Spleen (tissue), 11 donors: ENCODE measurements at regions not wholly inside any gene's neighbourhood (a gene's known extent, or its start where the extent isn't known, plus 50 kb on each side); places are given as distances from the start of the nearest gene placed in this dataset.
"Not testable (repeated sequence)": the region's sequence is repeated elsewhere in the genome, so short reads cannot be mapped to it uniquely, and the experiment has no call there.

Source experiments
- DNase-seq: peaks from one replicate; pipeline ENCODE4 v3.0.0-alpha.2; 2020
- H3K27ac ChIP-seq, 8 donors: fragments of 200-600 bp; sonication (generic) in 7 of 8; 1 replicate in 4 of 8; 2 replicates in 4 of 8; pipeline versions ENCODE4 v1.5.0 to v1.8.0; 2016 to 2021; ENCODE audit warnings: inconsistent platforms in 4 of 8, mild to moderate bottlenecking in 4 of 8, moderate library complexity in 1 of 8
- H3K27me3 ChIP-seq, 7 donors: fragments of 200-600 bp; sonication (generic) in 6 of 7; replicated peaks in 1 of 7; 1 replicate in 4 of 7; 2 replicates in 3 of 7; pipeline versions ENCODE4 v1.5.0 to v1.8.0; 2016 to 2021; ENCODE audit warnings: inconsistent platforms in 3 of 7, mild to moderate bottlenecking in 1 of 7
- H3K36me3 ChIP-seq, 6 donors: fragments of 200-600 bp; sonication (generic) in 5 of 6; 1 replicate in 4 of 6; 2 replicates in 2 of 6; pipeline versions ENCODE4 v1.5.0 to v1.8.0; 2016 to 2021; ENCODE audit warnings: inconsistent platforms in 2 of 6
- H3K4me1 ChIP-seq, 6 donors: fragments of 200-600 bp; sonication (generic) in 5 of 6; 1 replicate in 3 of 6; 2 replicates in 3 of 6; pipeline versions ENCODE4 v1.5.0 to v1.8.0; 2016 to 2021; ENCODE audit warnings: inconsistent platforms in 3 of 6
- H3K4me3 ChIP-seq, 8 donors: fragments of 200-600 bp; sonication (generic) in 7 of 8; 1 replicate in 4 of 8; 2 replicates in 4 of 8; pipeline versions ENCODE4 v1.5.0 to v1.8.0; 2016 to 2021; ENCODE audit warnings: inconsistent platforms in 4 of 8, mild to moderate bottlenecking in 4 of 8, moderate library complexity in 2 of 8
- H3K9me3 ChIP-seq, 8 donors: fragments of 200-600 bp; sonication (generic) in 7 of 8; 1 replicate in 4 of 8; 2 replicates in 4 of 8; pipeline versions ENCODE4 v1.5.0 to v1.8.0; 2016 to 2021; ENCODE audit warnings: inconsistent platforms in 4 of 8
- CTCF ChIP-seq, 11 experiments: fragments of 200-600 bp in 7 of 11; fragments of 450-650 bp in 4 of 11; sonication (generic) in 4 of 11; IDR thresholded peaks in 8 of 11; conservative IDR thresholded peaks in 3 of 11; 1 replicate in 7 of 11; 2 replicates in 4 of 11; pipeline versions ENCODE4 v1.4.0 to v1.8.0; 2016 to 2021; ENCODE audit warnings: antibody characterized with exemption in 11 of 11, inconsistent platforms in 4 of 11, mild to moderate bottlenecking in 1 of 11
- POLR2A ChIP-seq, 3 donors: fragments of 450-650 bp; IDR thresholded peaks; one replicate each; pipeline ENCODE4 v1.5.1; 2017; ENCODE audit warnings: antibody characterized with exemption in 3 of 3, mild to moderate bottlenecking in 1 of 3
- POLR2AphosphoS5 ChIP-seq, 3 donors: sonication (generic); formaldehyde crosslinking; IDR thresholded peaks; one replicate each; pipeline ENCODE4 v1.5.1; 2017; ENCODE audit warnings: antibody characterized with exemption in 3 of 3
- WGBS, 5 donors: extraction: QIAGEN DNeasy Blood & Tissue Kit in 3 of 5; methylation state at CpG; one replicate each; pipeline versions ENCODE4 v1.1.5 to v1.1.7; 2013 to 2018; 5-methylcytosine and 5-hydroxymethylcytosine counted together
- intact Hi-C: fragments of 100-400 bp; cut with DNase I; formaldehyde crosslinking; loops from one replicate; pipeline ENCODE4 v1.15.0; 2023; ENCODE audit warnings: low total_unique reads
- donor health status: healthy with polysubstance abuse.
- donor health status: DM: no; HTN: no; CAD: no; lungs with moderate emphysema.
- donor health status: DM: no; HTN: no; CAD: no.
- donor health status: Bipolar disorder and iron deficiency.
- donor health status: healthy.
- donor health status: DM: no; HTN: no; CAD: no.
- donor health status: DM: yes; HTN: yes; CAD: no.

GRCh38 chr17:71769850-71770249 is 351.0 kb upstream of the SOX9 start:
- Histone ChIP-seq H3K4me1 (no peaks in the 10 kb centered on the region), H3K9me3 (peaks cover 0 to 5% (median 0%) of the 10 kb centered on the region in 8 donors), H3K27ac (no peak overlapping the region), H3K27me3 (no peaks in the 10 kb centered on the region), H3K4me3 (no peak overlapping the region), H3K36me3 (no peaks in the 10 kb centered on the region)
- TF ChIP-seq CTCF (IDR thresholded peaks at IDR 0.05 in 8 of 11, conservative IDR thresholded peaks at IDR 0.05 in 3 of 11) (no peak), POLR2AphosphoS5 (IDR thresholded peaks at IDR 0.05) (no peak), POLR2A (IDR thresholded peaks at IDR 0.05) (no peak)
- DNase-seq, result no peak
- WGBS, 5 donors, result 61 to 80% (median 71%) methylated on average over 2 of the region's 2 CpGs
- intact Hi-C loops, result no loop called here

GRCh38 chr17:71777048-71777640 is 343.7 kb upstream of the SOX9 start:
- Histone ChIP-seq H3K4me1 (no peaks in the 10 kb centered on the region), H3K4me3 (no peak overlapping the region), H3K36me3 (no peaks in the 10 kb centered on the region), H3K27me3 (no peaks in the 10 kb centered on the region), H3K9me3 (no peaks in the 10 kb centered on the region), H3K27ac (no peak overlapping the region)
- TF ChIP-seq CTCF (IDR thresholded peaks at IDR 0.05 in 8 of 11, conservative IDR thresholded peaks at IDR 0.05 in 3 of 11) (no peak), POLR2AphosphoS5 (IDR thresholded peaks at IDR 0.05) (no peak), POLR2A (IDR thresholded peaks at IDR 0.05) (no peak)
- DNase-seq, result no peak
- intact Hi-C loops, result no loop called here
- 81 to 90% (median 85%) methylated on average over 6 of the region's 6 CpGs for WGBS, 5 donors

GRCh38 chr17:71779482-71779881 is 341.3 kb upstream of the SOX9 start:
- no peak for TF ChIP-seq CTCF (IDR thresholded peaks at IDR 0.05 in 8 of 11, conservative IDR thresholded peaks at IDR 0.05 in 3 of 11)
- no peak for TF ChIP-seq POLR2AphosphoS5 (IDR thresholded peaks at IDR 0.05)
- no peak for TF ChIP-seq POLR2A (IDR thresholded peaks at IDR 0.05)
- Histone ChIP-seq H3K27me3 (no peaks in the 10 kb centered on the region), H3K36me3 (no peaks in the 10 kb centered on the region), H3K27ac (no peak overlapping the region), H3K4me3 (no peak overlapping the region), H3K9me3 (no peaks in the 10 kb centered on the region), H3K4me1 (no peaks in the 10 kb centered on the region)
- no peak for DNase-seq
- intact Hi-C loops, result no loop called here
- WGBS, 5 donors, result 64 to 83% (median 75%) methylated on average over 3 of the region's 3 CpGs

GRCh38 chr17:71780596-71780995 is 340.2 kb upstream of the SOX9 start:
- DNase-seq, result no peak
- no peak for TF ChIP-seq POLR2A (IDR thresholded peaks at IDR 0.05)
- no peak for TF ChIP-seq CTCF (IDR thresholded peaks at IDR 0.05 in 8 of 11, conservative IDR thresholded peaks at IDR 0.05 in 3 of 11)
- TF ChIP-seq POLR2AphosphoS5 (IDR thresholded peaks at IDR 0.05), result no peak
- H3K27me3 ChIP-seq, result no peaks in the 10 kb centered on the region
- no peaks in the 10 kb centered on the region for H3K4me1 ChIP-seq
- no peak overlapping the region for H3K27ac ChIP-seq
- no peak overlapping the region for H3K4me3 ChIP-seq
- intact Hi-C loops, result no loop called here
- no peaks in the 10 kb centered on the region for H3K36me3 ChIP-seq
- no peaks in the 10 kb centered on the region for H3K9me3 ChIP-seq

GRCh38 chr17:71782021-71782420 is 338.8 kb upstream of the SOX9 start:
- H3K27me3 ChIP-seq, DNase-seq, H3K27ac ChIP-seq, H3K4me3 ChIP-seq, H3K9me3 ChIP-seq, H3K36me3 ChIP-seq, intact Hi-C loops, H3K4me1 ChIP-seq: not testable (repeated sequence)
- 78 to 90% (median 88%) methylated on average over 8 of the region's 8 CpGs for WGBS, 5 donors
